Tibial artery (tissue), 4 donors: ENCODE measurements at regions not wholly inside any gene's neighbourhood (a gene's known extent, or its start where the extent isn't known, plus 50 kb on each side); places are given as distances from the start of the nearest gene placed in this dataset.

Source experiments
- DNase-seq, 2 donors: peaks; one replicate each; pipeline ENCODE4 v3.0.0-alpha.2; 2019
- H3K27ac ChIP-seq, 2 donors: fragments of 200-600 bp; sonication (generic) in 1 of 2; 1 replicate in 1 of 2; 2 replicates in 1 of 2; pipeline ENCODE4 v1.5.1; 2018 to 2019; ENCODE audit warnings: mild to moderate bottlenecking in 1 of 2
- H3K27me3 ChIP-seq, 2 donors: fragments of 200-600 bp; sonication (generic) in 1 of 2; one replicate each; pipeline versions ENCODE4 v1.5.1 to v1.6.0; 2016 to 2019
- H3K36me3 ChIP-seq, 3 donors: fragments of 200-600 bp; sonication (generic) in 2 of 3; one replicate each; pipeline ENCODE4 v1.5.1; 2016 to 2019; ENCODE audit warnings: mild to moderate bottlenecking in 2 of 3
- H3K4me1 ChIP-seq, 4 donors: fragments of 200-600 bp; sonication (generic) in 2 of 4; 1 replicate in 3 of 4; 2 replicates in 1 of 4; pipeline ENCODE4 v1.5.1; 2016 to 2019
- H3K4me3 ChIP-seq, 2 donors: fragments of 200-600 bp; sonication (generic) in 1 of 2; 1 replicate in 1 of 2; 2 replicates in 1 of 2; pipeline ENCODE4 v1.5.1; 2018 to 2019; ENCODE audit warnings: mild to moderate bottlenecking in 2 of 2
- H3K9me3 ChIP-seq, 3 donors: fragments of 200-600 bp; sonication (generic) in 1 of 3; one replicate each; pipeline ENCODE4 v1.5.1; 2016 to 2019
- CTCF ChIP-seq, 2 experiments: fragments of 200-600 bp in 1 of 2; fragments of 450-650 bp in 1 of 2; IDR thresholded peaks; one replicate each; pipeline ENCODE4 v1.5.1; 2017 to 2019; ENCODE audit warnings: antibody characterized with exemption in 2 of 2, mild to moderate bottlenecking in 1 of 2, moderate library complexity in 1 of 2
- intact Hi-C: fragments of 100-400 bp; cut with DNase I; formaldehyde crosslinking; loops from one replicate; pipeline ENCODE4 v1.15.0; 2023; ENCODE audit warnings: low total_unique reads

GRCh38 chr7:91323626-91324158, 59.5 kb downstream of the FZD1 start:
- H3K27me3 ChIP-seq = no peaks in the 10 kb centered on the region
- H3K27ac ChIP-seq = no peak overlapping the region
- intact Hi-C loops = no loop called here
- H3K9me3 ChIP-seq = no peaks in the 10 kb centered on the region
- H3K4me1 ChIP-seq = peaks cover 0 to 8% (median 0%) of the 10 kb centered on the region in 4 donors
- no peaks in the 10 kb centered on the region for H3K36me3 ChIP-seq
- no peak for DNase-seq
- TF ChIP-seq CTCF (IDR thresholded peaks at IDR 0.05) = no peak
- H3K4me3 ChIP-seq = no peak overlapping the region

GRCh38 chr7:91324663-91325062, 60.4 kb downstream of the FZD1 start:
- TF ChIP-seq CTCF (IDR thresholded peaks at IDR 0.05) = no peak

GRCh38 chr7:91325726-91326125, 61.5 kb downstream of the FZD1 start:
- Histone ChIP-seq H3K9me3 (no peaks in the 10 kb centered on the region), H3K27ac (no peak overlapping the region), H3K36me3 (no peaks in the 10 kb centered on the region), H3K4me3 (no peak overlapping the region), H3K4me1 (peaks cover 0 to 8% (median 4%) of the 10 kb centered on the region in 4 donors), H3K27me3 (no peaks in the 10 kb centered on the region)
- DNase-seq = no peak
- no peak for TF ChIP-seq CTCF (IDR thresholded peaks at IDR 0.05)
- intact Hi-C loops = no loop called here

More at GRCh38 chr7:91324663-91325062, 60.4 kb downstream of the FZD1 start:
- H3K9me3 ChIP-seq = no peaks in the 10 kb centered on the region
- H3K27me3 ChIP-seq = no peaks in the 10 kb centered on the region
- no peaks in the 10 kb centered on the region for H3K36me3 ChIP-seq
- no peak for DNase-seq
- H3K27ac ChIP-seq = no peak overlapping the region
- no peaks in the 10 kb centered on the region for H3K4me1 ChIP-seq
- H3K4me3 ChIP-seq = no peak overlapping the region
- intact Hi-C loops = no loop called here

GRCh38 chr7:91326516-91327199, 62.4 kb downstream of the FZD1 start:
- TF ChIP-seq CTCF (IDR thresholded peaks at IDR 0.05) = no peak
- peaks cover 0 to 14% (median 4%) of the 10 kb centered on the region in 4 donors for H3K4me1 ChIP-seq
- no peak for DNase-seq
- no peaks in the 10 kb centered on the region for H3K9me3 ChIP-seq
- H3K27ac ChIP-seq = no peak overlapping the region
- intact Hi-C loops = no loop called here
- H3K4me3 ChIP-seq = no peak overlapping the region
- no peaks in the 10 kb centered on the region for H3K27me3 ChIP-seq
- H3K36me3 ChIP-seq = no peaks in the 10 kb centered on the region

- no peak overlapping the region for H3K4me3 ChIP-seq
- intact Hi-C loops = no loop called here
- H3K9me3 ChIP-seq = no peaks in the 10 kb centered on the region
- no peak for TF ChIP-seq CTCF (IDR thresholded peaks at IDR 0.05)
- no peak overlapping the region for H3K27ac ChIP-seq
- peaks cover 0 to 14% (median 4%) of the 10 kb centered on the region in 4 donors for H3K4me1 ChIP-seq
- H3K36me3 ChIP-seq = no peaks in the 10 kb centered on the region
- DNase-seq = no peak
- H3K27me3 ChIP-seq = no peaks in the 10 kb centered on the region
Measured at GRCh38 chr7:91327346-91327745, 63.1 kb downstream of the FZD1 start.
